GM12878 (cell line): ENCODE measurements at regions not wholly inside any gene's neighbourhood (a gene's known extent, or its start where the extent isn't known, plus 50 kb on each side); places are given as distances from the start of the nearest gene placed in this dataset.

Source experiments
- BHLHE40 ChIP-seq, 2 experiments: fragments of 450-650 bp in 1 of 2; IDR thresholded peaks; 2 replicates each; pipeline ENCODE4 v1.6.1; 2011 to 2017; ENCODE audit warnings: low read depth in 2 of 2, borderline replicate concordance in 1 of 2, improper control_type of control experiment in 1 of 2, low read length in 1 of 2, mild to moderate bottlenecking in 1 of 2
- CHD4 ChIP-seq: fragments of 200-600 bp; sonication (generic); IDR thresholded peaks from 2 replicates; pipeline ENCODE4 v1.6.1; 2016; ENCODE audit warnings: mild to moderate bottlenecking
- CTCF ChIP-seq, 3 experiments: IDR thresholded peaks in 2 of 3; conservative IDR thresholded peaks in 1 of 3; 2 replicates each; pipeline ENCODE4 v1.5.1; 2011; ENCODE audit warnings: low read depth in 3 of 3, low read length in 3 of 3, mild to moderate bottlenecking in 3 of 3, control low read depth in 2 of 3, moderate library complexity in 2 of 3, inconsistent platforms in 1 of 3, mixed read lengths in 1 of 3; ENCODE audit not compliant: control insufficient read depth in 2 of 3, insufficient read depth in 1 of 3; ENCODE audit errors: extremely low read depth in 1 of 3
- MAX ChIP-seq: IDR thresholded peaks from 2 replicates; pipeline ENCODE4 v1.6.1; 2012; ENCODE audit warnings: low read depth, low read length, improper control_type of control experiment
- MXI1 ChIP-seq: fragments of 150-350 bp; IDR thresholded peaks from 2 replicates; pipeline ENCODE4 v1.6.1; 2011; ENCODE audit warnings: low read depth, mild to moderate bottlenecking, inconsistent platforms, low read length, improper control_type of control experiment
- POLR2A ChIP-seq: IDR thresholded peaks from 2 replicates; pipeline ENCODE4 v1.6.1; 2011; ENCODE audit warnings: low read depth, mild to moderate bottlenecking, low read length
- POLR2AphosphoS5 ChIP-seq: IDR thresholded peaks from 2 replicates; pipeline ENCODE4 v1.6.1; 2011; ENCODE audit warnings: mild to moderate bottlenecking, low read length, inconsistent platforms
- REST ChIP-seq: IDR thresholded peaks from 2 replicates; pipeline ENCODE4 v1.6.1; 2012; ENCODE audit warnings: mild to moderate bottlenecking, low read depth, low read length
- USF2 ChIP-seq: IDR thresholded peaks from 2 replicates; pipeline ENCODE4 v1.6.1; 2011; ENCODE audit warnings: low read depth, low read length, improper control_type of control experiment, borderline replicate concordance
- YBX1 ChIP-seq: fragments of 450-650 bp; IDR thresholded peaks from 2 replicates; pipeline ENCODE4 v1.6.1; 2016; ENCODE audit warnings: antibody characterized with exemption

- TF ChIP-seq POLR2AphosphoS5 = no peak
- no peak for TF ChIP-seq POLR2A
- no peak for TF ChIP-seq CHD4
- TF ChIP-seq MXI1 = no peak
- no peak for TF ChIP-seq YBX1
- no peak for TF ChIP-seq MAX
- no peak for TF ChIP-seq CTCF (IDR thresholded peaks at IDR 0.05 in 2 of 3, conservative IDR thresholded peaks at IDR 0.05 in 1 of 3; ENCODE audit: control insufficient read depth in 2 of 3, extremely low read depth in 1 of 3, insufficient read depth in 1 of 3, low read depth in 3 of 3, low read length in 3 of 3)
- TF ChIP-seq USF2 = no peak
- TF ChIP-seq BHLHE40 (IDR thresholded peaks at IDR 0.05; ENCODE audit: borderline replicate concordance in 1 of 2, low read depth in 2 of 2, low read length in 1 of 2) = no peak
- no peak for TF ChIP-seq REST
These were observed 190.2 kb upstream of the CPHXL start for GRCh38 chr16:75916451-75916850.
